ENCODE measurements at regions not wholly inside any gene's neighbourhood (a gene's known extent, or its start where the extent isn't known, plus 50 kb on each side); places are given as distances from the start of the nearest gene placed in this dataset.
A peak's percentile ranks its signal among the peaks of the same experiment; 100 is the strongest.

DNA sequence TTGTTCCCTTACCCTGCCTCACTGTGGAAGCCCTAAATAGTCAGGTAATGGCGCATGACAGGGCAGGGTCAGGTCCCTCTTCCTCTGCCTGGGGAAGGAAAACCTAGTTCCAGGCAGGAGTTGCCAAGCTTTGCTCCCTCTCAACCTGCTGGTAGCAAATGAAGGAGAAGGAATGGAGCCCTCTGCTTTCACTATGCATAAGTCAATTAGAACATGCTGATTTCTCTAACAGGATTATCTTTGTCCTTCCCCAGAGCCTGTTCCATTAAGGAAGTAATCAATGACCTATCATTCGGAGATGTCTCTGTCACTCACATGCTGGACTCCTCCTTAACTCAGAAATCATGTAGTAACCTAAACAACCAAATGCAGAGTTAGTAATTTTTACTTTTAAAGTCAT lies 161.8 kb upstream of the NFIA start:
- Mint-ChIP-seq H3K27me3 (ENCODE audit: unreplicated experiment) (peaks cover 1% of the 10 kb centered on the region), H3K36me3 (ENCODE audit: unreplicated experiment) (no peaks in the 10 kb centered on the region), H3K27ac (ENCODE audit: unreplicated experiment) (no peak overlapping the region), H3K4me3 (ENCODE audit: unreplicated experiment) (no peak overlapping the region), H3K4me1 (ENCODE audit: low read depth, unreplicated experiment) (peaks cover 26% of the 10 kb centered on the region), H3K9me3 (ENCODE audit: unreplicated experiment) (no peaks in the 10 kb centered on the region)
- TF ChIP-seq, protein P1, sequence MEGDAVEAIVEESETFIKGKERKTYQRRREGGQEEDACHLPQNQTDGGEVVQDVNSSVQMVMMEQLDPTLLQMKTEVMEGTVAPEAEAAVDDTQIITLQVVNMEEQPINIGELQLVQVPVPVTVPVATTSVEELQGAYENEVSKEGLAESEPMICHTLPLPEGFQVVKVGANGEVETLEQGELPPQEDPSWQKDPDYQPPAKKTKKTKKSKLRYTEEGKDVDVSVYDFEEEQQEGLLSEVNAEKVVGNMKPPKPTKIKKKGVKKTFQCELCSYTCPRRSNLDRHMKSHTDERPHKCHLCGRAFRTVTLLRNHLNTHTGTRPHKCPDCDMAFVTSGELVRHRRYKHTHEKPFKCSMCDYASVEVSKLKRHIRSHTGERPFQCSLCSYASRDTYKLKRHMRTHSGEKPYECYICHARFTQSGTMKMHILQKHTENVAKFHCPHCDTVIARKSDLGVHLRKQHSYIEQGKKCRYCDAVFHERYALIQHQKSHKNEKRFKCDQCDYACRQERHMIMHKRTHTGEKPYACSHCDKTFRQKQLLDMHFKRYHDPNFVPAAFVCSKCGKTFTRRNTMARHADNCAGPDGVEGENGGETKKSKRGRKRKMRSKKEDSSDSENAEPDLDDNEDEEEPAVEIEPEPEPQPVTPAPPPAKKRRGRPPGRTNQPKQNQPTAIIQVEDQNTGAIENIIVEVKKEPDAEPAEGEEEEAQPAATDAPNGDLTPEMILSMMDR (IDR thresholded peaks at IDR 0.05; ENCODE audit: partially characterized antibody, unreplicated experiment) = no peak
- DNase-seq = no peak

- peaks cover 1% of the 10 kb centered on the region for H3K27me3 Mint-ChIP-seq (ENCODE audit: unreplicated experiment)
- no peak overlapping the region for H3K27ac Mint-ChIP-seq (ENCODE audit: unreplicated experiment)
- H3K9me3 Mint-ChIP-seq (ENCODE audit: unreplicated experiment) = no peaks in the 10 kb centered on the region
- no peak overlapping the region for H3K4me3 Mint-ChIP-seq (ENCODE audit: unreplicated experiment)
- TF ChIP-seq, protein P1 (IDR thresholded peaks at IDR 0.05; ENCODE audit: partially characterized antibody, unreplicated experiment) = no peak
- no peak for DNase-seq
- no peaks in the 10 kb centered on the region for H3K36me3 Mint-ChIP-seq (ENCODE audit: unreplicated experiment)
- peaks cover 26% of the 10 kb centered on the region for H3K4me1 Mint-ChIP-seq (ENCODE audit: low read depth, unreplicated experiment)
Observed at GRCh38 chr1:60918867-60919266, 163.5 kb upstream of the NFIA start.

GRCh38 chr1:60916906-60917305 lies 165.5 kb upstream of the NFIA start:
- H3K36me3 Mint-ChIP-seq (ENCODE audit: unreplicated experiment) = no peaks in the 10 kb centered on the region
- peaks cover 25% of the 10 kb centered on the region for H3K4me1 Mint-ChIP-seq (ENCODE audit: low read depth, unreplicated experiment)
- TF ChIP-seq, protein P1 (IDR thresholded peaks at IDR 0.05; ENCODE audit: partially characterized antibody, unreplicated experiment) = no peak
- H3K27me3 Mint-ChIP-seq (ENCODE audit: unreplicated experiment) = peaks cover 3% of the 10 kb centered on the region
- no peaks in the 10 kb centered on the region for H3K9me3 Mint-ChIP-seq (ENCODE audit: unreplicated experiment)
- H3K4me3 Mint-ChIP-seq (ENCODE audit: unreplicated experiment) = no peak overlapping the region
- no peak for DNase-seq
- H3K27ac Mint-ChIP-seq (ENCODE audit: unreplicated experiment) = peak overlapping the region; percentile 62

DNA sequence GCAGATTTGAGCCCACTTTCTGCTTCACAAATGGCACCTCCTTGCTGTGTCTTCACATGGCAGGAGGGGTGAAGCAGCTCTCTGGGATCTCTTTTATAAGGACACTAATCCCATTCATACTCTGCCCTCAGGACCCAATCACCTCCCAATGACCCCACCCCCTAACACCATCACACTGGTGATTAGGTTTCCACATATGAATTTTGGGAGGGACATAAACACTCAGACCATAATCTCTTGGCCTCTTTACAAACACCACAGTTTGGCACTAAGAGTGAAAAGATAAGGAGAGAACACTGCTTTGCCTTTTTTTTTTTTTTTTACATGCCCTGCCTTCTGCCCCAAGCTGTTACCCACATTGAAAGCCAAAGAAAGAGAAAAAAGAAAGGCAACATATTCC lies 166.2 kb upstream of the NFIA start:
- Mint-ChIP-seq H3K4me1 (ENCODE audit: low read depth, unreplicated experiment) (peaks cover 30% of the 10 kb centered on the region), H3K27ac (ENCODE audit: unreplicated experiment) (peak overlapping the region; percentile 62), H3K36me3 (ENCODE audit: unreplicated experiment) (no peaks in the 10 kb centered on the region), H3K27me3 (ENCODE audit: unreplicated experiment) (peaks cover 4% of the 10 kb centered on the region), H3K4me3 (ENCODE audit: unreplicated experiment) (no peak overlapping the region), H3K9me3 (ENCODE audit: unreplicated experiment) (no peaks in the 10 kb centered on the region)
- no peak for DNase-seq
- TF ChIP-seq, protein P1 (IDR thresholded peaks at IDR 0.05; ENCODE audit: partially characterized antibody, unreplicated experiment) = no peak

DNA sequence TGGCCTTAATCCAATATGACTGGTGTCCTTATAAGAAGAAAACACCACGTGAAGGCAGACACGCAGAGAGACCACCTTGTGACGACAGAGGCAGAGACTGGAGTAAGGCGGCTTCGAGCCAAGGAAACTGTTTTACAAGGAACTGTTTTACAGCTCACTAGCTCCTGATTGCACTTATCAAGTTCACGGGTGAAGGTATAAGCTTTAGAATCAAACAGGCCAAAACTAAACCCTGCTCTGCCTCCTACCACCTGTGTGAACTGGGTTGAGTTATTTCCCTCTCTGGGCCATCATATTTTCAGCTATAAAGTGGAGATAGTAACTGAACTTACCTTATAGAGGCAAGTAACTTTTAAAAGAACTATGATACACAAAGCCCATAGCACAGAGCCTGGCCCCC lies 166.9 kb upstream of the NFIA start:
- H3K4me3 Mint-ChIP-seq (ENCODE audit: unreplicated experiment) = no peak overlapping the region
- TF ChIP-seq, protein P1 (IDR thresholded peaks at IDR 0.05; ENCODE audit: partially characterized antibody, unreplicated experiment) = no peak
- H3K27ac Mint-ChIP-seq (ENCODE audit: unreplicated experiment) = no peak overlapping the region
- H3K36me3 Mint-ChIP-seq (ENCODE audit: unreplicated experiment) = no peaks in the 10 kb centered on the region
- no peak for DNase-seq
- peaks cover 30% of the 10 kb centered on the region for H3K4me1 Mint-ChIP-seq (ENCODE audit: low read depth, unreplicated experiment)
- H3K27me3 Mint-ChIP-seq (ENCODE audit: unreplicated experiment) = peaks cover 4% of the 10 kb centered on the region
- peaks cover 1% of the 10 kb centered on the region for H3K9me3 Mint-ChIP-seq (ENCODE audit: unreplicated experiment)

Measured in glutamatergic neuron (in vitro differentiated cells).